AG04449 (cell line): ENCODE measurements at regions not wholly inside any gene's neighbourhood (a gene's known extent, or its start where the extent isn't known, plus 50 kb on each side); places are given as distances from the start of the nearest gene placed in this dataset.
"Not testable (repeated sequence)": the region's sequence is repeated elsewhere in the genome, so short reads cannot be mapped to it uniquely, and the experiment has no call there.

ENCODE experiments used
- CTCF ChIA-PET: fragments of 350-600 bp; formaldehyde crosslinking; extraction: SDS; loops from one replicate; lab custom pipeline; 2021; ENCODE audit warnings: antibody characterized with exemption; lab: Yijun Ruan, JAX
- POLR2A ChIA-PET: fragments of 400-600, 350-600 bp; formaldehyde crosslinking; extraction: SDS; loops from one replicate; lab custom pipeline; 2020; ENCODE audit warnings: antibody characterized with exemption, inconsistent platforms; lab: Yijun Ruan, JAX
- DNase-seq: peaks from one replicate; pipeline ENCODE4 v3.0.0-alpha.2; 2010; ENCODE audit warnings: low read depth, low spot score
- H3K4me3 ChIP-seq: 2 replicates; pipeline ENCODE4 v1.5.1; 2011; ENCODE audit warnings: low read depth, mild to moderate bottlenecking, control low read depth, low read length
- CTCF ChIP-seq: IDR thresholded peaks from one replicate; pipeline ENCODE4 v1.5.1; 2011; ENCODE audit warnings: mild to moderate bottlenecking, moderate library complexity, low read length, control low read depth, inconsistent platforms; ENCODE audit not compliant: insufficient read depth; ENCODE audit errors: missing control alignments

GRCh38 chr7:66741-67140 lies 125.6 kb upstream of the FAM20C start:
- no peak for DNase-seq
- ChIA-PET CTCF (no interaction called here), POLR2A (no interaction called here)
- no peak overlapping the region for H3K4me3 ChIP-seq
- TF ChIP-seq CTCF: no peak

GRCh38 chr7:67661-68395 lies 124.5 kb upstream of the FAM20C start:
- no peak for TF ChIP-seq CTCF
- no peak for DNase-seq
- ChIA-PET POLR2A (no interaction called here), CTCF (interaction anchor here (1.2 to 1.4 kb wide), 2 partner anchors 8 to 87 kb away, joined by 3 to 4 read pairs; no protein-coding TSS in a partner anchor)
- H3K4me3 ChIP-seq: no peak overlapping the region

GRCh38 chr7:68629-69028 lies 123.7 kb upstream of the FAM20C start:
- CTCF ChIA-PET: interaction anchor here (1.4 kb wide), 1 partner anchor 9 kb away, joined by 4 read pairs; no protein-coding TSS in a partner anchor
- no peak overlapping the region for H3K4me3 ChIP-seq
- TF ChIP-seq CTCF: no peak
- DNase-seq: no peak
- POLR2A ChIA-PET: no interaction called here

GRCh38 chr7:69052-69451 lies 123.3 kb upstream of the FAM20C start:
- POLR2A ChIA-PET, H3K4me3 ChIP-seq, DNase-seq: not testable (repeated sequence)
- CTCF ChIA-PET: interaction anchor here (1.4 kb wide), 1 partner anchor 10 kb away, joined by 4 read pairs; no protein-coding TSS in a partner anchor

- H3K4me3 ChIP-seq, CTCF ChIA-PET, POLR2A ChIA-PET, DNase-seq: not testable (repeated sequence)
Measured at GRCh38 chr7:69499-70123, 122.8 kb upstream of the FAM20C start.

- H3K4me3 ChIP-seq, POLR2A ChIA-PET, CTCF ChIA-PET, DNase-seq: not testable (repeated sequence)
Measured at GRCh38 chr7:70207-70606, 122.2 kb upstream of the FAM20C start.

- DNase-seq, H3K4me3 ChIP-seq, CTCF ChIA-PET, POLR2A ChIA-PET: not testable (repeated sequence)
Measured at GRCh38 chr7:70989-71388, 121.4 kb upstream of the FAM20C start.

GRCh38 chr7:72266-73057 lies 119.9 kb upstream of the FAM20C start:
- DNase-seq, H3K4me3 ChIP-seq, POLR2A ChIA-PET, CTCF ChIA-PET: not testable (repeated sequence)

GRCh38 chr7:73058-73331 lies 119.4 kb upstream of the FAM20C start:
- CTCF ChIA-PET, H3K4me3 ChIP-seq, POLR2A ChIA-PET, DNase-seq: not testable (repeated sequence)

- CTCF ChIA-PET, POLR2A ChIA-PET: not testable (repeated sequence)
Measured at GRCh38 chr7:74008-74540, 118.3 kb upstream of the FAM20C start.

GRCh38 chr7:75511-75910 lies 116.9 kb upstream of the FAM20C start:
- DNase-seq, H3K4me3 ChIP-seq, POLR2A ChIA-PET, CTCF ChIA-PET: not testable (repeated sequence)

More at GRCh38 chr7:74008-74540, 118.3 kb upstream of the FAM20C start:
- not testable (repeated sequence) for DNase-seq, H3K4me3 ChIP-seq

- CTCF ChIA-PET, POLR2A ChIA-PET, DNase-seq, H3K4me3 ChIP-seq: not testable (repeated sequence)
Measured at GRCh38 chr7:76202-76601, 116.2 kb upstream of the FAM20C start.
